GM20431 (cell line): ENCODE measurements at regions not wholly inside any gene's neighbourhood (a gene's known extent, or its start where the extent isn't known, plus 50 kb on each side); places are given as distances from the start of the nearest gene placed in this dataset.

ENCODE experiments used
- in situ Hi-C: fragments of 300-500 bp; cut with MseI, MboI; formaldehyde crosslinking; loops from one replicate; pipeline ENCODE4 v1.15.0; 2020; ENCODE audit warnings: low sequenced_read_pairs; ENCODE audit not compliant: unreplicated experiment

GRCh38 chr5:74064911-74065310, 438.9 kb downstream of the ARHGEF28 start:
- in situ Hi-C loops: no loop called here

- in situ Hi-C loops: no loop called here
These were observed 438.2 kb downstream of the ARHGEF28 start for GRCh38 chr5:74064225-74064624.

GRCh38 chr5:74063821-74064220, 437.8 kb downstream of the ARHGEF28 start:
- in situ Hi-C loops: no loop called here

- in situ Hi-C loops: no loop called here
These were observed 437.4 kb downstream of the ARHGEF28 start for GRCh38 chr5:74063346-74063745.

- in situ Hi-C loops: no loop called here
These were observed 435.3 kb downstream of the ARHGEF28 start for GRCh38 chr5:74061292-74061691.

- in situ Hi-C loops: no loop called here
These were observed 433.7 kb downstream of the ARHGEF28 start for GRCh38 chr5:74059706-74060105.

- in situ Hi-C loops: no loop called here
These were observed 430.8 kb downstream of the ARHGEF28 start for GRCh38 chr5:74056789-74057164.

- in situ Hi-C loops: no loop called here
These were observed 430.3 kb downstream of the ARHGEF28 start for GRCh38 chr5:74056107-74056788.

- in situ Hi-C loops: no loop called here
These were observed 429.6 kb downstream of the ARHGEF28 start for GRCh38 chr5:74055486-74056106.

GRCh38 chr5:74054641-74055421, 428.8 kb downstream of the ARHGEF28 start:
- in situ Hi-C loops: no loop called here

- in situ Hi-C loops: no loop called here
These were observed 428.1 kb downstream of the ARHGEF28 start for GRCh38 chr5:74054139-74054538.

- in situ Hi-C loops: no loop called here
These were observed 426.6 kb downstream of the ARHGEF28 start for GRCh38 chr5:74052441-74053221.

GRCh38 chr5:74051076-74051475, 425.1 kb downstream of the ARHGEF28 start:
- in situ Hi-C loops: no loop called here

GRCh38 chr5:74044936-74045335, 418.9 kb downstream of the ARHGEF28 start:
- in situ Hi-C loops: loop anchor here (25.0 kb wide), 1 partner anchor 592 kb away; the partner anchor contains the start of gene ENC1

- in situ Hi-C loops: loop anchor here (25.0 kb wide), 1 partner anchor 594 kb away; the partner anchor contains the start of gene ENC1
These were observed 417.0 kb downstream of the ARHGEF28 start for GRCh38 chr5:74042959-74043358.

GRCh38 chr5:74042559-74042958, 416.6 kb downstream of the ARHGEF28 start:
- in situ Hi-C loops: loop anchor here (25.0 kb wide), 1 partner anchor 595 kb away; the partner anchor contains the start of gene ENC1

- in situ Hi-C loops: loop anchor here (25.0 kb wide), 1 partner anchor 595 kb away; the partner anchor contains the start of gene ENC1
These were observed 415.9 kb downstream of the ARHGEF28 start for GRCh38 chr5:74041913-74042312.

- in situ Hi-C loops: loop anchor here (25.0 kb wide), 1 partner anchor 596 kb away; the partner anchor contains the start of gene ENC1
These were observed 415.0 kb downstream of the ARHGEF28 start for GRCh38 chr5:74040811-74041491.

- in situ Hi-C loops: loop anchor here (25.0 kb wide), 1 partner anchor 597 kb away; the partner anchor contains the start of gene ENC1
These were observed 414.1 kb downstream of the ARHGEF28 start for GRCh38 chr5:74040065-74040551.
